IMR-90 (cell line): ENCODE measurements at regions not wholly inside any gene's neighbourhood (a gene's known extent, or its start where the extent isn't known, plus 50 kb on each side); places are given as distances from the start of the nearest gene placed in this dataset.

ENCODE experiments used
- ATAC-seq: fragments of 200-7000 bp; cut with Tn5 transposase; 2 replicates; pipeline ENCODE4 v1.9.1; 2020; ENCODE audit warnings: low read depth, mild to moderate bottlenecking, moderate library complexity
- BruUV-seq: library from RNA; stranded (reverse); fragments of 400-500 nt; replicated peaks from 2 replicates; lab custom pipeline; 2021; lab: Mats Ljungman, UMichigan
- CTCF ChIA-PET: fragments of 300-600 bp; formaldehyde crosslinking; extraction: SDS; loops from one replicate; lab custom pipeline; 2021; ENCODE audit warnings: antibody characterized with exemption; lab: Yijun Ruan, JAX
- POLR2A ChIA-PET: fragments of 300-600 bp; sonication (Branson Sonifier 250); formaldehyde crosslinking; loops from one replicate; lab custom pipeline; 2022; ENCODE audit warnings: antibody characterized with exemption; ENCODE audit not compliant: unreplicated experiment; lab: Charles Lee
- DNase-seq: peaks from one replicate; pipeline ENCODE4 v3.0.0; 2013
- H2AFZ ChIP-seq: replicated peaks from 2 replicates; pipeline ENCODE3; 2013; ENCODE audit warnings: low read length, mild to moderate bottlenecking; ENCODE audit not compliant: poor library complexity
- H2AK5ac ChIP-seq: 2 replicates; pipeline ENCODE4 v1.6.1; 2013; ENCODE audit warnings: low read depth, low read length, inconsistent platforms
- H2AK9ac ChIP-seq: replicated peaks from 2 replicates; pipeline ENCODE3; 2013; ENCODE audit warnings: mild to moderate bottlenecking, low read depth, low read length, moderate library complexity; ENCODE audit not compliant: poor library complexity
- H2BK120ac ChIP-seq: 2 replicates; pipeline ENCODE4 v1.6.1; 2013; ENCODE audit warnings: low read depth, low read length, inconsistent platforms
- H2BK15ac ChIP-seq: 3 replicates; pipeline ENCODE4 v1.6.1; 2013; ENCODE audit warnings: low read depth, low read length, inconsistent platforms
- H2BK20ac ChIP-seq: 2 replicates; pipeline ENCODE4 v1.6.1; 2013; ENCODE audit warnings: low read depth, mild to moderate bottlenecking, inconsistent platforms, low read length, moderate library complexity
- H2BK5ac ChIP-seq: 2 replicates; pipeline ENCODE4 v1.6.1; 2013; ENCODE audit warnings: mild to moderate bottlenecking, low read depth, low read length, inconsistent platforms; ENCODE audit not compliant: poor library complexity, severe bottlenecking
- H3K14ac ChIP-seq: replicated peaks from 2 replicates; pipeline ENCODE4 v1.6.1; 2013; ENCODE audit warnings: low read depth, low read length, inconsistent platforms
- H3K18ac ChIP-seq: 2 replicates; pipeline ENCODE4 v1.6.1; 2013; ENCODE audit warnings: low read depth, low read length, control low read depth
- H3K23ac ChIP-seq: 2 replicates; pipeline ENCODE4 v1.6.1; 2013; ENCODE audit warnings: low read depth, low read length, inconsistent platforms
- H3K27ac ChIP-seq: 2 replicates; pipeline ENCODE4 v1.5.1; 2013; ENCODE audit warnings: mild to moderate bottlenecking, control low read depth, low read length; ENCODE audit not compliant: insufficient read depth
- H3K27me3 ChIP-seq: 2 replicates; pipeline ENCODE4 v1.6.1; 2013; ENCODE audit warnings: low read length; ENCODE audit not compliant: control insufficient read depth, insufficient read depth
- H3K36me3 ChIP-seq: 2 replicates; pipeline ENCODE4 v1.6.1; 2013; ENCODE audit warnings: low read length, mixed read lengths; ENCODE audit not compliant: control insufficient read depth, insufficient read depth
- H3K4ac ChIP-seq: 2 replicates; pipeline ENCODE4 v1.6.1; 2013; ENCODE audit warnings: low read depth, low read length, inconsistent platforms
- H3K4me1 ChIP-seq: 2 replicates; pipeline ENCODE4 v1.6.1; 2013; ENCODE audit warnings: low read length, mixed read lengths; ENCODE audit not compliant: control insufficient read depth, insufficient read depth
- H3K4me2 ChIP-seq: 2 replicates; pipeline ENCODE4 v1.6.1; 2013; ENCODE audit warnings: low read depth, mild to moderate bottlenecking, control low read depth, low read length, moderate library complexity
- H3K4me3 ChIP-seq: 2 replicates; pipeline ENCODE4 v1.5.1; 2013; ENCODE audit warnings: low read depth, mild to moderate bottlenecking, control low read depth, low read length, moderate library complexity; ENCODE audit not compliant: insufficient read depth
- H3K56ac ChIP-seq: 2 replicates; pipeline ENCODE4 v1.6.1; 2013; ENCODE audit warnings: low read length, inconsistent platforms; ENCODE audit not compliant: insufficient read depth; ENCODE audit errors: extremely low read depth
- H3K79me1 ChIP-seq, 2 experiments: 2 replicates each; pipeline ENCODE4 v1.6.1; 2013; ENCODE audit warnings: low read length in 2 of 2, inconsistent platforms in 1 of 2, low read depth in 1 of 2
- H3K9ac ChIP-seq: 2 replicates; pipeline ENCODE4 v1.6.1; 2013; ENCODE audit warnings: low read depth, low read length, control low read depth
- H3K9me1 ChIP-seq: 2 replicates; pipeline ENCODE4 v1.6.1; 2013; ENCODE audit warnings: low read length, inconsistent platforms; ENCODE audit not compliant: insufficient read depth
- H3K9me3 ChIP-seq: 2 replicates; pipeline ENCODE4 v1.6.1; 2013; ENCODE audit warnings: low read length; ENCODE audit not compliant: control insufficient read depth, insufficient read depth
- H4K20me1 ChIP-seq: 2 replicates; pipeline ENCODE4 v1.6.1; 2013; ENCODE audit warnings: low read length, inconsistent platforms; ENCODE audit not compliant: insufficient read depth
- H4K5ac ChIP-seq: 2 replicates; pipeline ENCODE4 v1.6.1; 2013; ENCODE audit warnings: mild to moderate bottlenecking, low read depth, low read length, control low read depth
- H4K8ac ChIP-seq, 2 experiments: 2 replicates each; pipeline ENCODE4 v1.6.1; 2013; ENCODE audit warnings: low read depth in 2 of 2, low read length in 2 of 2, control low read depth in 1 of 2, inconsistent platforms in 1 of 2
- H4K91ac ChIP-seq: 2 replicates; pipeline ENCODE4 v1.6.1; 2013; ENCODE audit warnings: low read depth, low read length, inconsistent platforms; ENCODE audit not compliant: insufficient read depth
- CEBPB ChIP-seq: IDR thresholded peaks from 2 replicates; pipeline ENCODE4 v1.6.1; 2012; ENCODE audit warnings: low read depth, low read length, improper control_type of control experiment
- FOS ChIP-seq: fragments of 150-350 bp; IDR thresholded peaks from 2 replicates; pipeline ENCODE4 v1.6.1; 2016; ENCODE audit warnings: low read depth, low read length
- MXI1 ChIP-seq: IDR thresholded peaks from 2 replicates; pipeline ENCODE4 v1.6.1; 2012; ENCODE audit warnings: low read depth, mild to moderate bottlenecking, low read length, moderate library complexity, borderline replicate concordance
- RFX5 ChIP-seq: IDR thresholded peaks from 2 replicates; pipeline ENCODE4 v1.8.0; 2012; ENCODE audit warnings: low read depth, mild to moderate bottlenecking, low read length, moderate library complexity
- SMC3 ChIP-seq: fragments of 150-350 bp; IDR thresholded peaks from 2 replicates; pipeline ENCODE4 v1.6.1; 2016; ENCODE audit warnings: low read depth, mild to moderate bottlenecking, antibody characterized with exemption, low read length, moderate library complexity
- WGBS, 2 experiments: methylation state at CpG; one replicate each; pipeline versions ENCODE4 v1.1.5 to v1.1.7; 2013; ENCODE audit warnings: missing lambda C conversion rate in 2 of 2; ENCODE audit not compliant: insufficient read length in 1 of 2; ENCODE audit errors: extremely low coverage in 2 of 2; 5-methylcytosine and 5-hydroxymethylcytosine counted together
- dilution Hi-C: fragments of 300-500 bp; cut with HindIII; formaldehyde crosslinking; loops from one replicate; pipeline ENCODE4 v1.14.3; 2018; ENCODE audit warnings: low sequenced_read_pairs; ENCODE audit not compliant: unreplicated experiment
- in situ Hi-C: fragments of 300-500 bp; cut with MboI; formaldehyde crosslinking; loops from 3 replicates; pipeline ENCODE4 v1.14.3; 2019; ENCODE audit warnings: low sequenced_read_pairs, inconsistent platforms, mixed read lengths
- intact Hi-C: fragments of 100-400 bp; cut with micrococcal nuclease; formaldehyde crosslinking; loops from 2 replicates; pipeline ENCODE4 v1.10.0; 2022

DNA sequence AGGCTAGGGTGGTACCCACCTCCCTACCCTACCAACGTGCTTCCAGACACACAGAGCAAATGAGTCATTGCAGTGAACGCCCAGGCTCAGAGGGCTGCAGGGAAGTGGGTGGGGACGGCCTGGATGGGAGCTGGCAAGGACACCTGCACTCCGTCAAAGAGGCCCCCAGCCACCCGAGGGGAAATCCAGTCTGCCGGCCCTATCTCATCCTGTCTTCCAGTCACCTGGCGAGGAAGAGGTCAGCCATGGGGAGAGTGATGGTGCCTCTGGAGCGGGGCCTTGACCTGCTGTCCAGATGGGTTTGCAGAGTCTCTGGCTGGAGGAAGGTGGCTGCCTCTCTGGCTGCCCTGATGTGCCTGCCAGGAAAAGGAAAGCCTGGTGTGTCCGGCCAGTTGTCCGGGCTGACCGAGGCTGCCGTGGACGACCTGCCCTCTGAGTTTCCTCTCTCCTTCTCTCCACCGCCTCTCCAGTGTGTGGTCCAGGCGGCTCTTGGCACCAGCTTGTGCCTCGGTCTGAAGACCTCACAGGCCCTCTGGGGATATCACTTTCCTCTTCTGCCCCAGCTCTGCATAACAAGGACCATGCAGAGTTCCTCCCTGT, 209.7 kb upstream of the COPS8 start:
- Histone ChIP-seq H4K20me1 (no peaks in the 10 kb centered on the region), H3K9me1 (0 out of 2 replicates have a peak, but pooled peaks cover 2% of the 10 kb centered on the region), H3K23ac (no peak overlapping the region), H3K56ac (no peak overlapping the region), H3K4me2 (no peak overlapping the region), H3K4ac (no peak overlapping the region), H4K5ac (no peak overlapping the region), H4K91ac (no peak overlapping the region), H2BK20ac (no peak overlapping the region), H2AK5ac (no peak overlapping the region), H4K8ac (no peak overlapping the region), H3K27ac (no peak overlapping the region), H2BK120ac (no peak overlapping the region), H3K4me1 (no peaks in the 10 kb centered on the region), H3K36me3 (no peaks in the 10 kb centered on the region), H3K14ac (no peak overlapping the region), H3K9me3 (no peaks in the 10 kb centered on the region), H3K79me1 (no peaks in the 10 kb centered on the region), H2BK5ac (no peak overlapping the region), H2AFZ (no peak overlapping the region), H3K4me3 (no peak overlapping the region), H3K18ac (no peak overlapping the region), H3K27me3 (no peaks in the 10 kb centered on the region; the same call in 1 of the 2 replicates), H3K9ac (no peak overlapping the region), H2BK15ac (no peak overlapping the region), H2AK9ac (no peak overlapping the region)
- 65% methylated on average over 4 of the region's 16 CpGs; no CpG with 5 or more reads in 1 of the 2 experiments for WGBS, 2 experiments
- in situ Hi-C loops (no loop called here), intact Hi-C loops (no loop called here), dilution Hi-C loops (no loop called here)
- CTCF ChIA-PET = no interaction called here
- BruUV-seq = no TSS peak
- TF ChIP-seq RFX5 (no peak), CEBPB (no peak), SMC3 (no peak), FOS (no peak), MXI1 (no peak)
- POLR2A ChIA-PET = no interaction called here
- ATAC-seq (no peak), DNase-seq (no peak)
